BE2C (cell line): ENCODE measurements at regions not wholly inside any gene's neighbourhood (a gene's known extent, or its start where the extent isn't known, plus 50 kb on each side); places are given as distances from the start of the nearest gene placed in this dataset.

Experiments used
- DNase-seq: peaks from one replicate; pipeline ENCODE4 v3.0.0-alpha.2; 2020
- H3K27me3 ChIP-seq: fragments of 250-450 bp; sonication (Bioruptor Pico); 2 replicates; pipeline ENCODE4 v1.5.1; 2020; ENCODE audit warnings: mild to moderate bottlenecking
- H3K36me3 ChIP-seq: fragments of 250-450 bp; sonication (Bioruptor Pico); 2 replicates; pipeline ENCODE4 v1.5.1; 2020; ENCODE audit warnings: mild to moderate bottlenecking
- H3K4me1 ChIP-seq: fragments of 250-450 bp; sonication (Bioruptor Pico); 2 replicates; pipeline ENCODE4 v1.5.1; 2020
- H3K4me3 ChIP-seq: 2 replicates; pipeline ENCODE4 v1.5.1; 2011; ENCODE audit warnings: low read depth, low read length
- H3K9me3 ChIP-seq: fragments of 250-450 bp; sonication (Bioruptor Pico); 2 replicates; pipeline ENCODE4 v1.5.1; 2020
- TF ChIP-seq, protein P1 (sequence below): IDR thresholded peaks from 2 replicates; pipeline ENCODE4 v1.5.1; 2012; ENCODE audit warnings: mild to moderate bottlenecking, low read depth, low read length

DNA sequence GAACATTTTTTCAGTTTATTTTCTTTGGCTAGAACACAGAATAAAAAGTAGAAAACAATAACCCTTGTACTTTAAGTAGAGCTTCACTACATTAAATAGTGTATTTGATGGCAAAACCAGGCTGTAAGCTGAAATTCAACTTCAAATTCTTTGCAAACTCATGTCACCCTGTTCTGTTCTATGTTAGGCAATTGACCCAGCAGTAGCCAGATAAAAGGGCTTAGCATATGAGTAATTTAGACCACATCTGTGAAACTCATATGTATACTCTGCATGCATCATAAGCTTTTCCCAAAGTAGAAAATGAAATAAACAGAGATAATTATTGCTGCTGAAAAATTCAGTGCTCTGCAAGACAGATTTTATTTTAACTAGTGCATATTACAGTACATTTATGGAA is 150.2 kb downstream of the GNAI1 start:
- H3K36me3 ChIP-seq = no peaks in the 10 kb centered on the region
- no peaks in the 10 kb centered on the region for H3K4me1 ChIP-seq
- TF ChIP-seq, protein P1, sequence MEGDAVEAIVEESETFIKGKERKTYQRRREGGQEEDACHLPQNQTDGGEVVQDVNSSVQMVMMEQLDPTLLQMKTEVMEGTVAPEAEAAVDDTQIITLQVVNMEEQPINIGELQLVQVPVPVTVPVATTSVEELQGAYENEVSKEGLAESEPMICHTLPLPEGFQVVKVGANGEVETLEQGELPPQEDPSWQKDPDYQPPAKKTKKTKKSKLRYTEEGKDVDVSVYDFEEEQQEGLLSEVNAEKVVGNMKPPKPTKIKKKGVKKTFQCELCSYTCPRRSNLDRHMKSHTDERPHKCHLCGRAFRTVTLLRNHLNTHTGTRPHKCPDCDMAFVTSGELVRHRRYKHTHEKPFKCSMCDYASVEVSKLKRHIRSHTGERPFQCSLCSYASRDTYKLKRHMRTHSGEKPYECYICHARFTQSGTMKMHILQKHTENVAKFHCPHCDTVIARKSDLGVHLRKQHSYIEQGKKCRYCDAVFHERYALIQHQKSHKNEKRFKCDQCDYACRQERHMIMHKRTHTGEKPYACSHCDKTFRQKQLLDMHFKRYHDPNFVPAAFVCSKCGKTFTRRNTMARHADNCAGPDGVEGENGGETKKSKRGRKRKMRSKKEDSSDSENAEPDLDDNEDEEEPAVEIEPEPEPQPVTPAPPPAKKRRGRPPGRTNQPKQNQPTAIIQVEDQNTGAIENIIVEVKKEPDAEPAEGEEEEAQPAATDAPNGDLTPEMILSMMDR = no peak
- DNase-seq = no peak
- H3K27me3 ChIP-seq = no peaks in the 10 kb centered on the region; the same call in 1 of the 2 replicates
- no peaks in the 10 kb centered on the region for H3K9me3 ChIP-seq
- H3K4me3 ChIP-seq = no peak overlapping the region

DNA sequence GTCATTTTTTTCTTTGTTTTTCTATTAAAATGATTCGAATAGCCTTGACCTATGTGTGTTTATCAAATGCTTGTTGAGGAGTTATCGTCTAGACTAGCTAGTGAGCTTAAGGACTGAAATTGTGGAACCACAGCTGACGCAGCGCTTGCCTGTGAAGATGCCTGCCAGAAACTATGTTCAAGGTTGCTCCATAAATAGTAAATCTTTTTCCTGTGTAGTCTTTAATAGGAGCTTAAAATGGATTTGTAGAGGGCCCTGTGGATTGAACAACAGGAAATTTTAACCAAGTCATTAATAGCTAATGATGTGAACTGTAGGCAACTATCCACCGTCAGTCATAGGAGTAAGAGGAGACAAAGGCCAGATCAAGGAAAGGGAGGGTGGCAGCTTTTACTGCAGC is 145.1 kb downstream of the GNAI1 start:
- Histone ChIP-seq H3K4me3 (no peak overlapping the region), H3K9me3 (no peaks in the 10 kb centered on the region), H3K36me3 (no peaks in the 10 kb centered on the region), H3K4me1 (peaks cover 2% of the 10 kb centered on the region; the same call in 1 of the 2 replicates), H3K27me3 (no peaks in the 10 kb centered on the region; the same call in 1 of the 2 replicates)
- no peak for DNase-seq
- TF ChIP-seq, protein P1 = no peak

DNA sequence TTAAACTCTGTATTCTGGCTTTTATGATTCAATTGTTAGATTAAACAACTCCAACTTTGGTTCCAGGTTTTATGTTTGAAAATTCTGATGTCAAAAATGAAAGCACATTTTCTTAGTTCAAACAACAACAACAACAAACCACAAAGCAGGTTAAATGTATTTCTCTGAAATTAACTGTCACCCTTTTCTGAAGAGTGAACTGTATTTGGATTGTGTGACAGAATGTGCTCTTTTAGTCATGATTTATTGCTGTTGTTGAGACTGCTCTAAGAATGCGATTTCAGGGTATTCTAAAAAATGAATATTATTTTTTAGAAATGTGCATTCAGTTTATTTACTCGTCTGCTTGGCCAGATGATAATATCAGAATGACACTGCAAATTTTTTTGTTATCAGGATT is 144.1 kb downstream of the GNAI1 start:
- Histone ChIP-seq H3K27me3 (no peaks in the 10 kb centered on the region), H3K4me3 (no peak overlapping the region), H3K36me3 (no peaks in the 10 kb centered on the region), H3K9me3 (no peaks in the 10 kb centered on the region), H3K4me1 (peaks cover 2% of the 10 kb centered on the region; the same call in 1 of the 2 replicates)
- TF ChIP-seq, protein P1 = no peak
- DNase-seq = no peak

DNA sequence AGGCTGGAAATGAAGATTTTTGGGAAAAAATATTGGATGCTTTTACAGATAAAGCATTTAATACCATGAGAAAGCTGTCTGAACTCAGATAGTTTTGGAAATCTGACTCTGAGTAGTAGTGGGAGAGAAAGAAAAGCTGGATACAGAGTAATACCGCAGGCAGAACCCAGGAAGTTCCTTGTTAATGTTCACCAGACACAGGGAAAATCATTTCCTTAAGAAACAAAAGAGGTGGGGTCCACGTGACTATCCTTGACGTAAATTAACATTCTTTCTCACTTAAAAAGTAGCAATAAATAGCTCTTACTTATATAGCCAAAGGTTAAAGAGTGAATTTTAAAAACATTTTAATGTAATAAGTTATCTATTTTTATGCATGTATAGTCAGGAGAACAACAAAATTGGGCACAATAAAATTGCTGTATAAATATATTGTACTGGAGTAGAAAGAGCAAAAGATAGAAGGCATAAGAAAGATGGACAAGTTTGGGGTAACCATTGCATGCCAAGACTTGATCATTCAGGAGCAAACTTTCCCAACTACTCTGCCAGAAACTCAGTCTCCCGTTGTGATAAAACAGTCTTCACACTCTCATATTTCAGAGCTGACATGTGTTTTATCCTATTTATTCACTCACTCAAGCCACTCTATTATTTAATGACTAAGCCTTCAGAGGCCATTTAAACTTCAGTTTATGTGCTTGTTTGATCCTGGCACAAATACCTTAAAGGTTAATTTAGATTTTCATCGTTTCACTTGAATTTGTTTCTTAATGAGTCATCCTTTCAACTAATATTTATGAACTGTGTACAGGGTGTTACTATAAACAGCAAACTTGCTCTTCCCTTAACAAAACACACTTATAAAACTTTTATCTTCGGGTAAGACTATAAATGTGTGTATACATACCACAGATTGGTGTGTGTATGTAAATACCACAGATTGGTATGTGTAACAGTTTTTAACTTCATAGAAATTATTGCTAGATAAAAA is 143.1 kb downstream of the GNAI1 start:
- TF ChIP-seq, protein P1 = no peak
- Histone ChIP-seq H3K9me3 (no peaks in the 10 kb centered on the region), H3K27me3 (no peaks in the 10 kb centered on the region), H3K4me1 (peaks cover 2% of the 10 kb centered on the region; the same call in 1 of the 2 replicates), H3K36me3 (no peaks in the 10 kb centered on the region), H3K4me3 (no peak overlapping the region)
- no peak for DNase-seq
